Mononuclear cell (primary cell): ENCODE measurements at regions not wholly inside any gene's neighbourhood (a gene's known extent, or its start where the extent isn't known, plus 50 kb on each side); places are given as distances from the start of the nearest gene placed in this dataset.

ENCODE experiments used
- H3K27me3 ChIP-seq: 2 replicates; pipeline ENCODE4 v1.6.0; 2011; ENCODE audit warnings: low read length, control low read depth; ENCODE audit not compliant: insufficient read depth
- H3K4me1 ChIP-seq: 2 replicates; pipeline ENCODE4 v1.5.1; 2011; ENCODE audit warnings: mild to moderate bottlenecking, low read length, control low read depth; ENCODE audit not compliant: insufficient read depth
- H3K4me3 ChIP-seq: 2 replicates; pipeline ENCODE4 v1.5.1; 2011; ENCODE audit warnings: mild to moderate bottlenecking, low read length, moderate library complexity
- H3K9me3 ChIP-seq: 2 replicates; pipeline ENCODE4 v1.5.1; 2011; ENCODE audit warnings: low read depth, mild to moderate bottlenecking, control low read depth, low read length

DNA sequence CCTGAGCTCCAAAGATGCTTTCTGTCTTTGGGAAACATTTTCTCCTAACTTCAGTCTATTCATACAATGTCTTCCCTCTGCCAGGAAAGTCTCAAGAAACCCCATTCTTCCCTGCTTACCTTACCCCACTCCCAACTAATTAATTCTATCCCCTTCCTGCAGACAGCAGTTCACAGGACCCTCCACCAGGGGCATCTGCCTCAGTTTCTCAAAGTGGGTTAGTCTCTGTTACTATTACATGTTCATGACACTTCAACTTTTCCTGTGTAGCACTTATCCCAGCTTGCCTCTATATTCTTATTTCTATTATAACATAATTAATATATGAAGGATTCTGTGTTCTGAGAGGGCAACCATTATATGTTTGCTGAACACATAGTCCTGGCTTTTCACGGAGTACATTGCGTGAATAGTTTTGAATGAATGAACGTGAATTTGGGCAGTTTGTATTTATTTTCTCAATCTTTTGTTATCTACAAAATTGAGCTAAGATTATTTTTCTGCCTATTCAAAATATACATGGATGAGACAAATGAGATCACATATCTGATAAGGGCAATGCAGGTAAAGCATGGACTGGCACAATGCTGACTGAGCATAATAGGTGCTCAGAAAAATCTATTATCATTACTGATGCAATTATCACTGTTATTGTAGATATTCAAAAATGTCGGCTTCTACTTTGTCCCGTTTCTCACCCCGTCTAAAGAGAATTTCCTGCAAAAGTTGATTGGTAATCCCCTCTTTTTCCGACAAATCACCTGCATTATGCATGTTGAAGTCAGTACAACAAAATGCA is 341.1 kb downstream of the BRINP1 start:
- H3K27me3 ChIP-seq = no peaks in the 10 kb centered on the region
- H3K9me3 ChIP-seq = no peaks in the 10 kb centered on the region
- no peak overlapping the region for H3K4me3 ChIP-seq
- no peaks in the 10 kb centered on the region for H3K4me1 ChIP-seq

DNA sequence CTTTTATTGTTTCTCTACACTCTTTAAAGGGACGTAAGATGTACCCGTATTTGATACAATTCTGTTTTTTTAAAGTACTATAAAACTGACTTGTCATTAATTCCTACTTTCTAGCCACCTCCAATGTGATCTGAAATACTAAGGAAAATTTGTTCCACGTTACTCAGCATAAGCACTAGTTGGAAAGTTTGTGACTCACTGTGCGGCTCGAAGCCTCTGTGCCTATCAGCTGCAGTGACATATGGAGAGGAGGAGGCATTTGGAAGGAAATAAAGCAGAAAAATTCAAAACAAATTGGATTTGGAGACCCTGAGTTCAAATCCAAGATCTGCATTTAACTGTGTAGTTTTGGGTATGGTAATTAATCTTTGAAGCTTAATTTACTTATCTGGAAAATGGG is 339.3 kb downstream of the BRINP1 start:
- H3K4me3 ChIP-seq = no peak overlapping the region
- H3K4me1 ChIP-seq = no peaks in the 10 kb centered on the region
- no peaks in the 10 kb centered on the region for H3K27me3 ChIP-seq
- no peaks in the 10 kb centered on the region for H3K9me3 ChIP-seq

DNA sequence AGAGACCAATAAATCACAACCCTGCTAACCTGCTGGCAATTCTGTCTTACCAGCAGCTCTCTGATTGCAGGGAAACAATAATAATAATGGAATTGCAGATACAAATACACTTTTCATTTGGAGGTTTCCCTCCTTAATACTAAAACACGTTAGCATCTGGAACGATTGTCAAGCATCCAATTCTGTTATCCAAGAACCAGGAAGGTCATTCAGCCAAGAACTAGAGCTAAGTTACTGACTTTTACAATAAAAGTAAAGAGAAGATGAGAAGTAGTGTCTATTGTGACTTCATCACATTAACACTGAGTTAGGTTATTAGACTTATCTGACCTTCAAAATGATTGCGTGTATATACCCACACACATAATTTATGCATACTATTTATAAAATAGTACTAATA is 335.6 kb downstream of the BRINP1 start:
- Histone ChIP-seq H3K9me3 (no peaks in the 10 kb centered on the region), H3K4me3 (no peak overlapping the region), H3K27me3 (no peaks in the 10 kb centered on the region), H3K4me1 (no peaks in the 10 kb centered on the region)

DNA sequence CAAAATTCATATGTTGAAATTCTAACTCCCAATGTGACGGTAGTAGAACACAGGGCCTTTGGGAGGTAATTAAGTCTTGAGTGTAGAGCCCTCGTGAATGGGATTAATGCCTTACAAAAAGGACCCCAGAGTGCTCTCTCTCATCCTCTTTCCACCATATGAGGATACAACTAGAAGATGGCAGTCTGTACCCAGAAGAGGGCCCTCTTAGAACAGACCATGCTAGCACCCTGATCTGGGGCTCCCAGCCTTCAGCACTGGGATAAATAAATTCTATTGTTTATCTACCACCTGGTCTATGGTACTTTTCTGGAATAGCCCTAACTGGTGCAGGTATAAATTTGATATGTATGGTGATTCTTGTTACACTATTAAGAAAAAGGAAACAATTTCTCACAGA is 332.3 kb downstream of the BRINP1 start:
- no peaks in the 10 kb centered on the region for H3K27me3 ChIP-seq
- H3K9me3 ChIP-seq = no peaks in the 10 kb centered on the region
- no peak overlapping the region for H3K4me3 ChIP-seq
- H3K4me1 ChIP-seq = no peaks in the 10 kb centered on the region

DNA sequence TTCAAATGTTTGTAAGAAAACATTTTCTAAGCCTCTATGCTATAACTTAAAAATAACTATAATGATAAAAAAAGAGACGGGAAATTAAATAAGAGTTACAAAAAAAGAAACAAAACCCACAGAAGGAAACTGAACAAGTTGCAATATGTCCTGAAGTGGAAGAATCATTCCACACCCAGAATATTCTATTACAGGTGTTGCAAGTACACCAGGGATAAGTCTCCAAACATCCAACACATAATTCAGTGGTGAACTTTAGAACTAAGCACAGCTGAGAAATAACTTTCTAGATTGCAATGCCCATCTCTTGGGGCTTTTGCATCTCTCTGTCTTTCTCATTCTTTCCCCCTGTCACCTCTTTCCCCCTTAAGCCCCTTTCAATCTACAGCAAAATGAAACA is 325.2 kb downstream of the BRINP1 start:
- no peaks in the 10 kb centered on the region for H3K27me3 ChIP-seq
- no peaks in the 10 kb centered on the region for H3K9me3 ChIP-seq
- no peaks in the 10 kb centered on the region for H3K4me1 ChIP-seq
- no peak overlapping the region for H3K4me3 ChIP-seq

DNA sequence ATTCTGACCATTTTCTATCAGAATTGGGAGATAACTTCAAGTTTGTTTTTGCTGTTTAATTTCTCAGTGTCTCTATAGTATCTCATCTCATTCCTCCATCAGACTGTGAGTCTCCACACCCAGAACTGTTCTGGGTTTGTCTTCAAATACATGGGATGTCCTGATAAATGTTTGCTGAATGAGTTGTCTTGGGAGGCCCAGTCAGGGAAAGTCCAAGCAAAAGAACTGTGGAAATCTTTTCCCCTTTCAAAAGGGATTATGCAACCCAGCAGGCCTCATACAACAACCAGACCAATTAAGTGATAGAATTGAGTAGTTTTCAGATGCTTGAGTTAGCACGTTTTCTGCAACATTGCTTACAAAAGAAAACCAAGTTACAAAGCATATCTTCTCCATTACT is 324.4 kb downstream of the BRINP1 start:
- no peaks in the 10 kb centered on the region for H3K9me3 ChIP-seq
- no peak overlapping the region for H3K4me3 ChIP-seq
- H3K27me3 ChIP-seq = no peaks in the 10 kb centered on the region
- no peaks in the 10 kb centered on the region for H3K4me1 ChIP-seq

DNA sequence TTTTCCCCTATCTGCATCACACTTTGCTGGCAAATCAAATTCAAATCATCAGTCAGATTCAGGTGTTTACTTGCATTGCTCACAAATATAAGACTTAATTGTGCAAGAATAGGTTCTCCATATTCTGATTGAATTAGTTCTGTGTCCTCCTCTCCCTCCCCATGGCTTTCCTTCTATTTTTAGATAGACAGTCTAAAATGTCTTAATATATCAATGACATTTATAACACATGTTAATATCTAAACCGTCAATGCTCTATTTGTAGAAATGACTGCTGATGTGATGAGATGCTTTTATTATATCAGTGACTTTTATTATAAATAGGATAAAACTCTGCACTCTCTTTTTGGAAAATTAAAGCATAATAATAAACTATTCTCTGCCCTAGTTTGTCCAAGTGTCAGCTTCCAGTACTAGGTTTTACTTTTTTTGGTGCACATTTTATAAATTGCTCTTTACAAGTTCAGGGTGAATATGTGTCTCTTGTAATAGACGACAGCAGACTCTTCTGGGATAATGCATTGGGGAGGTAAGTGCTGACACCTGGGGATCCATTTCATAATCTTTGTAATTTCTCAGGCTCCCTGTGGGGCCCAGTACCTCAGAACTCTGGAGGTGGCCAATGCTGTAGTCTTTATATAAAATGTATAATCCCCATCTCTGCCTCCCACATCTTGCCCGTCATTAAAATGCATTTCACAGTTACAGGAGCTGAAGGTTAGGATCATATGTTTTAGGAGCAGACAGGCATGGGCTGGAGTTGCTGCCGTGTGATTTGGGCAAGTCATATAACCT is 321.5 kb downstream of the BRINP1 start:
- Histone ChIP-seq H3K9me3 (no peaks in the 10 kb centered on the region), H3K4me3 (no peak overlapping the region), H3K4me1 (no peaks in the 10 kb centered on the region), H3K27me3 (no peaks in the 10 kb centered on the region)

DNA sequence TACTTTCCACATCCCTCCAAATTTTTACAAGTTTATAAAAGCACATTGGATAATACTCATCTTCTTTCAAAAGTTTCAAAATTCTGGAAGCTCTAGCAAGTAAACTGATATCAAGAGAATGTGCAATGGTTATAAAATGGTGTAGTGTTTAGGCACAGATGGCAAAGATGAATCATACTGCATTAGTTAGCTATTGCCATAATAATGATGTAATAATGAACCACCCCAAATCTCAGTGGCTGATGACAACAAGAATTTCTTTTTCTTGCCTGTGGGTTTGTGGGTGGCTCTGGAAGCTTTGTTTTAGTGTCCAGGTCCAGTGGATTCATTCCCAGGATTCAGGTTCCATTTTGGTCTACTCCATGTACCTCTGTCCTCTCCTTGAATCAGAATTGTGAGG is 319.0 kb downstream of the BRINP1 start:
- Histone ChIP-seq H3K27me3 (no peaks in the 10 kb centered on the region), H3K9me3 (no peaks in the 10 kb centered on the region), H3K4me3 (no peak overlapping the region), H3K4me1 (no peaks in the 10 kb centered on the region)

DNA sequence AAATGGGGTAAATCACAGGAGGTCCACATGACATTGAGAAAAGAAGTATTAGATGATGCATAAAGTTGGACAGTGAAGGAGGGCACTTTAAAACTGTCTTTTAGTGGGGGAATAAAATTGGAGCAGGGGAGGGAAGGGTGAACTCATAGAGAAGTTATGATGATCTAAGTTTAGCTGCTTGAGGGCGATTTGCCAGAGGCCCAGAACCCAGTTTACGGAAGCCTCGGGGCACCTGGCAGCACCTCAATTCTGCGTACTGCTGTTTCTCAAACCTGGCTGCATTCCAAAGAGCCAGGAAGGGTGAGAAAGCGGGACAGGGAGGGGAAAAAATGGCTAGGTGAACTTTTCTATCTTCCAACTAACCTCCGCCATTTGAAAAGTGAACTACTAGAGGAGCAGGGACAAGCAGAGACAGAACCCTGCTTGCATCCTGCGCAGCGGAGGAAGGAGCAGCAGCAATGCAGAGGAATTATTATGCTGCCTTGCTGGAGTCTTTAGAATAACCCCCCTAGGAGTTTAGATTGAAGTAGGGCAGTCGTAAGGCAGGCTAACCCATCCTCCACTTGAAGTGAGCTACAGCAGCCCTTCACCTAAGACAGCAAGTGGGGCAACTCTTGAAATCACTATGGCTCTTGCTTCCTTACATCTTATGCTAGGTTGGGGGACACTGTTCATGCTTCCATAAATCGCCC is 316.8 kb downstream of the BRINP1 start:
- no peak overlapping the region for H3K4me3 ChIP-seq
- no peaks in the 10 kb centered on the region for H3K9me3 ChIP-seq
- no peaks in the 10 kb centered on the region for H3K27me3 ChIP-seq
- no peaks in the 10 kb centered on the region for H3K4me1 ChIP-seq

DNA sequence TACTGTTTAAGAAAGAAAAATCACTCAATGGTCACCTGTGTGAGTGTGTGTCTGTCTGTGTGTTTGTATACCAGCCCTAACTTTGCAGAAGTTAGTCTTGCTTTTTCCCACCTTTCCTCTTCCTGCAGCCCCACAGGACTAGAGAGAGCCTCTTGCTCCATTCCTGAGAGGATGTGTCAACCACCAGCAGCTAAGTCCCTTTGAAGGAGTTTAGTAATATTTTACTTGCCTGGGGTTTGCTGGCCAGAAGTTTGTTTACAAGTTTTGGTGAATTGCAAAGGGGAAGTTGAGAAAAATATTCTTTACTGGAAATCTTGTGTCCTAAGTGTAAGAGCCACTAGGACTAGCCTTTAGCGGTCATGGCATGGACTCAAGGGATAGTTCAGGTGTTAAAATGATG is 316.2 kb downstream of the BRINP1 start:
- H3K27me3 ChIP-seq = no peaks in the 10 kb centered on the region
- H3K9me3 ChIP-seq = no peaks in the 10 kb centered on the region
- no peak overlapping the region for H3K4me3 ChIP-seq
- no peaks in the 10 kb centered on the region for H3K4me1 ChIP-seq

DNA sequence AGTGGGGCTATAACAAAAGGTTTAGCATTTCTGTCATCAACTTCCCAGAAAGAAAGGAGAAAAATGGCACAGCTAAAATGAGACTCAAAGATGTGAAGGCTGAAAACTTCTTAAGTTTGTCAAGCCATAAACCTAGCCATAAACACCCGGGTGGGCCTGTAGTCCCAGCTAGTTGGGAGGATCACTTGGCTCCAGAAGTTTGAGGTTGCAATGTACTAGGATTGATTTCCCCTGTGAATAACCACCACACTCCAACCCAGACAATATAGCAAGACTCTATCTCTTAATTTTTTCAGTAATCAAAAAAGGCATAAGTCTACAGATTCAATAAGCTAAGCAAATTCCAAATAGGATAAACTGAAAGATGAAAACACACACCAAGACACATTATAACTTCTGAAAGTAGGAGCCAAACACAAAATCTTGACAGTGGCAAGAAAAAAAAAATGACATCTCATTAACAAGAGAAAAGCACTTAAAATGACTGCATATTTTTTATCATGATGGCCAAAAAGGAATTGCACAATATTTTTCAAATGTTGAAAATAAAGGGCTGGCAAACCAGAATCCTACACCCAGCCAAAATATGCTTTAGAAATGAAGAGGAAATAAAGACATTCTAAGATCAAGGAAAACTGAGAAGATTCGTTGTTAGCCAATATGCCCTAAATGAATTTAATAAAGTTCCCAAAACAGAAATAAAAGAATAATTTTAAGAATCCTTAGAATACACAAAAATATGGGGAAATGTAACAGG is 308.4 kb downstream of the BRINP1 start:
- Histone ChIP-seq H3K4me1 (no peaks in the 10 kb centered on the region), H3K4me3 (no peak overlapping the region), H3K27me3 (no peaks in the 10 kb centered on the region), H3K9me3 (no peaks in the 10 kb centered on the region)

DNA sequence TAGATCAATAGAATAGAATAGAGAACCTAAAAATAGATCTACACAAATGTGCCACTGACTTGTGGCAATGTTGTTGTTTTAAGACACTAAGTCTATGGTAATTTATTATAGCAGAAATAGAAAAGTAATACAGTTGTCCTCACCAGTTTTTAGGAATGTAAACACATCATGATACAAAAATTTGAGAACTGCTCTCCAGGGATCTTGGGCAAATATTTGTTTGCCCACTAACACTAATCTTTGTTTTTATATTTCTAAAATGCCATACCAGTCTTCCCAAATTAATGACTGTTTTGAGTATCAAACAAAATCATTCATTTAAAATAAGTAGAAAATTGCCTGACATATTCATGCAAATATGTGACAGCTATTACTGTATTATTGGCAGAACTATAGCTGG is 297.6 kb downstream of the BRINP1 start:
- Histone ChIP-seq H3K4me3 (no peak overlapping the region), H3K27me3 (no peaks in the 10 kb centered on the region), H3K9me3 (no peaks in the 10 kb centered on the region), H3K4me1 (no peaks in the 10 kb centered on the region)

DNA sequence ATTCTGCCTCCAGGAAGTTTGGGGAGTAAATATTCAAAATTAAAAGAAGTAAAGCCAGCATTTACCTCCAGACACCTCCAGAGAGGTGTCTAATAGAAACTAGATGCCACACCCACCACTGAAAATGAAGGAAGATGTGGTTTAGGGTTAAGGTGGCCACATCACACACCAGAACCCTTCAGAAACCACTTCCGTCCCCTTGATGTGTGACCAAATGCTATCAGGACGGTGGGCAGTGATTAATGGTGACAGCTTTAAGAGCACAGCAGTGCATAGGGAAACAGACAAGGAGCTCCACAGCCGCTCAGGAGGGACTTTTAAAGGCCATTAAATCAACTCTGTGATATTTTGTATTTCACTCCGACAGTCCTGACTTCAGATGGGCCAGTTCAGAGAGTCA is 295.2 kb downstream of the BRINP1 start:
- Histone ChIP-seq H3K9me3 (no peaks in the 10 kb centered on the region), H3K27me3 (no peaks in the 10 kb centered on the region), H3K4me1 (no peaks in the 10 kb centered on the region), H3K4me3 (no peak overlapping the region)

DNA sequence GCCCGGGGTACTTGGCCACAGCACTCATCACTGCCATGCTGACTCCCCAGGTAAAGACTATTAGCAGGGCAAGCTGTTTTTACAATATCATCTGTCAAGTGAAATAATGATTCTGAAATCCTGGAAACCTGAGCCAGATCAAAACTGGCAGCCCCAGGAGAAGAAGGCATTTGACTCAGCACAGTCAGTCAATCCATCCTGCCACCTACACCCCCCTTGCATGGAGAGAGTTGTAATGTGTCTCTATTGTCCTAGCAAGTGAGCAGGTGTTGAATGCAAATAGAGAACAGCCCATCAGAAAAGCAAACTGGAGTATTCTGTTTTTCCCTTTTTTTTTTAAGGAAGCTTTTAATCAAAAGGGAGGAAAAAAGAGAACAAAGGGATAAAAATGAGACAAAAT is 291.2 kb downstream of the BRINP1 start:
- Histone ChIP-seq H3K4me3 (no peak overlapping the region), H3K4me1 (no peaks in the 10 kb centered on the region), H3K27me3 (no peaks in the 10 kb centered on the region), H3K9me3 (no peaks in the 10 kb centered on the region)

DNA sequence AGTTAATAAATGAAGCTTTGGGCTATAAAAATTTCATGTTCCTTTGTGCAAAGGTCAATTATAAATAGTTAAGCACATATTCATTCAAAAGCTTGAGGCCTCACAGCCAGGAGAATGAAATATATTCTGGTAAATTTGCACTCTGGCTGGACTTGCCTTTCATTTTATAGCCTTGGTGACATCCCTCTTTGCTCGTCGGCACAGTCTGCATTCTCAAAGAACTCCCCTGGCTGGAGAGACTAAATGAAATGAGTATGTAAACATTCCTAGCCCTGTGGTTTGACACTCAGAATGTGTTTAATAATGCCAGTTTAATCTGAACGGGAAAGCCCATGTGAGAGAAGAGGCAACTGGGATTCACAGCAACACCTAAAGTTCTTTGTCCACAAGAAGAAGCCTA is 285.6 kb downstream of the BRINP1 start:
- Histone ChIP-seq H3K4me3 (no peak overlapping the region), H3K4me1 (no peaks in the 10 kb centered on the region), H3K9me3 (no peaks in the 10 kb centered on the region)

More for the DNA sequence above, 285.6 kb downstream of the BRINP1 start:
- H3K27me3 ChIP-seq = no peaks in the 10 kb centered on the region
